Endothelial cell of umbilical vein (primary cell): ENCODE measurements at regions not wholly inside any gene's neighbourhood (a gene's known extent, or its start where the extent isn't known, plus 50 kb on each side); places are given as distances from the start of the nearest gene placed in this dataset.

Experiments
- EZH2 ChIP-seq: IDR thresholded peaks from 2 replicates; pipeline ENCODE4 v1.6.1; 2012; ENCODE audit warnings: borderline replicate concordance, low read depth, mild to moderate bottlenecking, moderate library complexity, low read length, inconsistent platforms; ENCODE audit not compliant: severe bottlenecking
- FOS ChIP-seq: IDR thresholded peaks from 2 replicates; pipeline ENCODE4 v1.6.1; 2011; ENCODE audit warnings: mild to moderate bottlenecking, low read length, moderate library complexity, borderline replicate concordance; ENCODE audit not compliant: insufficient read depth
- JUN ChIP-seq: IDR thresholded peaks from 2 replicates; pipeline ENCODE4 v1.6.1; 2011; ENCODE audit warnings: borderline replicate concordance, low read depth; ENCODE audit not compliant: insufficient read length, insufficient read depth
- MYC ChIP-seq: IDR thresholded peaks from one replicate; pipeline ENCODE4 v1.6.1; 2011; ENCODE audit warnings: mild to moderate bottlenecking, low read depth, low read length
- POLR2A ChIP-seq: IDR thresholded peaks from 2 replicates; pipeline ENCODE4 v1.6.1; 2012; ENCODE audit warnings: low read depth, mild to moderate bottlenecking, control low read depth, low read length
- POLR2AphosphoS5 ChIP-seq: IDR thresholded peaks from 2 replicates; pipeline ENCODE4 v1.6.1; 2012; ENCODE audit warnings: low read depth, mild to moderate bottlenecking, control low read depth, low read length, moderate library complexity; ENCODE audit not compliant: insufficient read depth
- TF ChIP-seq, protein P1 (sequence below), 2 donors: IDR thresholded peaks; 1 replicate in 1 of 2; 2 replicates in 1 of 2; pipeline ENCODE4 v1.5.1; 2011; ENCODE audit warnings: low read length in 2 of 2, mild to moderate bottlenecking in 2 of 2, moderate library complexity in 2 of 2, control low read depth in 1 of 2, inconsistent platforms in 1 of 2, low read depth in 1 of 2; ENCODE audit not compliant: insufficient read depth in 1 of 2; ENCODE audit errors: extremely low read depth in 1 of 2
- TF ChIP-seq, protein P2 (sequence below): IDR thresholded peaks from 2 replicates; pipeline ENCODE4 v1.6.1; 2011; ENCODE audit not compliant: insufficient read depth, insufficient read length

- TF ChIP-seq, protein P1, sequence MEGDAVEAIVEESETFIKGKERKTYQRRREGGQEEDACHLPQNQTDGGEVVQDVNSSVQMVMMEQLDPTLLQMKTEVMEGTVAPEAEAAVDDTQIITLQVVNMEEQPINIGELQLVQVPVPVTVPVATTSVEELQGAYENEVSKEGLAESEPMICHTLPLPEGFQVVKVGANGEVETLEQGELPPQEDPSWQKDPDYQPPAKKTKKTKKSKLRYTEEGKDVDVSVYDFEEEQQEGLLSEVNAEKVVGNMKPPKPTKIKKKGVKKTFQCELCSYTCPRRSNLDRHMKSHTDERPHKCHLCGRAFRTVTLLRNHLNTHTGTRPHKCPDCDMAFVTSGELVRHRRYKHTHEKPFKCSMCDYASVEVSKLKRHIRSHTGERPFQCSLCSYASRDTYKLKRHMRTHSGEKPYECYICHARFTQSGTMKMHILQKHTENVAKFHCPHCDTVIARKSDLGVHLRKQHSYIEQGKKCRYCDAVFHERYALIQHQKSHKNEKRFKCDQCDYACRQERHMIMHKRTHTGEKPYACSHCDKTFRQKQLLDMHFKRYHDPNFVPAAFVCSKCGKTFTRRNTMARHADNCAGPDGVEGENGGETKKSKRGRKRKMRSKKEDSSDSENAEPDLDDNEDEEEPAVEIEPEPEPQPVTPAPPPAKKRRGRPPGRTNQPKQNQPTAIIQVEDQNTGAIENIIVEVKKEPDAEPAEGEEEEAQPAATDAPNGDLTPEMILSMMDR (IDR thresholded peaks at IDR 0.05; ENCODE audit: extremely low read depth in 1 of 2, insufficient read depth in 1 of 2, low read depth in 1 of 2, low read length in 2 of 2) = no peak
- TF ChIP-seq, protein P2, sequence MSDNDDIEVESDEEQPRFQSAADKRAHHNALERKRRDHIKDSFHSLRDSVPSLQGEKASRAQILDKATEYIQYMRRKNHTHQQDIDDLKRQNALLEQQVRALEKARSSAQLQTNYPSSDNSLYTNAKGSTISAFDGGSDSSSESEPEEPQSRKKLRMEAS = no peak
- no peak for TF ChIP-seq POLR2A
- TF ChIP-seq EZH2 = no peak
- no peak for TF ChIP-seq POLR2AphosphoS5
- no peak for TF ChIP-seq FOS
- no peak for TF ChIP-seq MYC
- no peak for TF ChIP-seq JUN
Observed at GRCh38 chr7:17062151-17063044, 180.6 kb upstream of the AGR3 start.
